ENCODE measurements at regions not wholly inside any gene's neighbourhood (a gene's known extent, or its start where the extent isn't known, plus 50 kb on each side); places are given as distances from the start of the nearest gene placed in this dataset.

GRCh38 chr1:230588323-230588746 lies 53.9 kb upstream of the COG2 start:
- RAD21 ChIA-PET (ENCODE audit: low non-redundant PET in 1 of 2, low total read pairs in 2 of 2, uncharacterized antibody in 2 of 2, unreplicated experiment in 2 of 2), result no interaction called here
- no peaks in the 10 kb centered on the region for H3K36me3 ChIP-seq (ENCODE audit: control insufficient read depth in 1 of 2, insufficient read depth in 2 of 2, low read length in 2 of 2)
- ATAC-seq (no peak), DNase-seq (ENCODE audit: low read depth, low spot score) (no peak)
- H3K9me2 ChIP-seq (ENCODE audit: insufficient read depth), result no peaks in the 10 kb centered on the region
- intact Hi-C loops (cut with micrococcal nuclease), result no loop called here
- no peak overlapping the region for H3K27ac ChIP-seq (ENCODE audit: low read depth, low read length)
- no peaks in the 10 kb centered on the region for H3K4me1 ChIP-seq (ENCODE audit: control insufficient read depth in 1 of 2, insufficient read depth in 2 of 2, low read length in 2 of 2)
- no peak overlapping the region for H3K9ac ChIP-seq (ENCODE audit: low read length)
- POLR2A ChIA-PET, result no interaction called here
- no peak overlapping the region for H2AFZ ChIP-seq (ENCODE audit: low read depth, low read length, poor library complexity, severe bottlenecking)
- no peak overlapping the region for H3K4me2 ChIP-seq (ENCODE audit: low read length)
- H3K79me2 ChIP-seq (ENCODE audit: insufficient read depth, low read length), result no peaks in the 10 kb centered on the region
- no TSS peak for BruUV-seq (replicated peaks)
- no peak for TF ChIP-seq RAD21 (IDR thresholded peaks at IDR 0.05; ENCODE audit: low read depth)
- TF ChIP-seq YY1 (IDR thresholded peaks at IDR 0.05; ENCODE audit: extremely low read depth, insufficient replicate concordance, low read depth, low read length), result no peak
- TF ChIP-seq SP1 (IDR thresholded peaks at IDR 0.05; ENCODE audit: low read depth), result no peak
- no peak for TF ChIP-seq POLR2A (IDR thresholded peaks at IDR 0.05; ENCODE audit: borderline replicate concordance, extremely low read depth, insufficient read depth, insufficient read length)
- no peak for TF ChIP-seq CTCF (IDR thresholded peaks at IDR 0.05 in 2 of 3, conservative IDR thresholded peaks at IDR 0.05 in 1 of 3; ENCODE audit: borderline replicate concordance in 1 of 3, insufficient read depth in 1 of 3, low read depth in 2 of 3, low read length in 2 of 3)
- TF ChIP-seq ZFX (IDR thresholded peaks at IDR 0.05), result no peak
- no peak for TF ChIP-seq MAX (IDR thresholded peaks at IDR 0.05)
- no peak for TF ChIP-seq EZH2phosphoT487 (IDR thresholded peaks at IDR 0.05; ENCODE audit: borderline replicate concordance)
- TF ChIP-seq FOSL1 (IDR thresholded peaks at IDR 0.05; ENCODE audit: low read depth), result no peak
- TF ChIP-seq, protein P1, sequence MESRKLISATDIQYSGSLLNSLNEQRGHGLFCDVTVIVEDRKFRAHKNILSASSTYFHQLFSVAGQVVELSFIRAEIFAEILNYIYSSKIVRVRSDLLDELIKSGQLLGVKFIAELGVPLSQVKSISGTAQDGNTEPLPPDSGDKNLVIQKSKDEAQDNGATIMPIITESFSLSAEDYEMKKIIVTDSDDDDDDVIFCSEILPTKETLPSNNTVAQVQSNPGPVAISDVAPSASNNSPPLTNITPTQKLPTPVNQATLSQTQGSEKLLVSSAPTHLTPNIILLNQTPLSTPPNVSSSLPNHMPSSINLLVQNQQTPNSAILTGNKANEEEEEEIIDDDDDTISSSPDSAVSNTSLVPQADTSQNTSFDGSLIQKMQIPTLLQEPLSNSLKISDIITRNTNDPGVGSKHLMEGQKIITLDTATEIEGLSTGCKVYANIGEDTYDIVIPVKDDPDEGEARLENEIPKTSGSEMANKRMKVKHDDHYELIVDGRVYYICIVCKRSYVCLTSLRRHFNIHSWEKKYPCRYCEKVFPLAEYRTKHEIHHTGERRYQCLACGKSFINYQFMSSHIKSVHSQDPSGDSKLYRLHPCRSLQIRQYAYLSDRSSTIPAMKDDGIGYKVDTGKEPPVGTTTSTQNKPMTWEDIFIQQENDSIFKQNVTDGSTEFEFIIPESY (IDR thresholded peaks at IDR 0.05; ENCODE audit: extremely low read depth, insufficient replicate concordance, low read length), result no peak
- TF ChIP-seq CBX3 (IDR thresholded peaks at IDR 0.05; ENCODE audit: low read depth), result no peak
- no peak for TF ChIP-seq TCF7L2 (IDR thresholded peaks at IDR 0.05; ENCODE audit: borderline replicate concordance, extremely low read depth, insufficient read depth, insufficient read length)
- no peak for TF ChIP-seq POLR2AphosphoS5 (IDR thresholded peaks at IDR 0.05; ENCODE audit: low read depth, low read length)
- TF ChIP-seq ATF3 (IDR thresholded peaks at IDR 0.05), result no peak
- CTCF ChIA-PET, result no interaction called here
- no peaks in the 10 kb centered on the region for H4K20me1 ChIP-seq (ENCODE audit: insufficient read depth)
- peaks cover 13% of the 10 kb centered on the region for H3K27me3 ChIP-seq (ENCODE audit: insufficient read depth, low read length)
- H3K9me3 ChIP-seq (ENCODE audit: control insufficient read depth in 1 of 2, insufficient read depth in 1 of 2, low read depth in 1 of 2, low read length in 2 of 2), result no peaks in the 10 kb centered on the region
- H3K4me3 ChIP-seq (replicated peaks in 1 of 2; ENCODE audit: low read depth in 1 of 2, low read length in 2 of 2), result no peak overlapping the region
